ENCODE measurements at regions not wholly inside any gene's neighbourhood (a gene's known extent, or its start where the extent isn't known, plus 50 kb on each side); places are given as distances from the start of the nearest gene placed in this dataset.

GRCh38 chr12:38402811-38403210 lies 86.2 kb downstream of the ALG10B start:
- Histone ChIP-seq H3K27ac (ENCODE audit: low read depth) (no peak overlapping the region), H4K20me1 (replicated peaks; ENCODE audit: insufficient read depth) (no peaks in the 10 kb centered on the region), H3K27me3 (ENCODE audit: insufficient read depth) (no peaks in the 10 kb centered on the region), H3K79me2 (replicated peaks; ENCODE audit: insufficient read depth) (no peaks in the 10 kb centered on the region), H3K36me3 (ENCODE audit: insufficient read depth) (no peaks in the 10 kb centered on the region), H3K4me2 (peak overlapping the region; percentile 52; the same call in 1 of the 2 replicates), H3F3A (replicated peaks; ENCODE audit: low read depth) (no peaks in the 10 kb centered on the region), H3K4me3 (no peak overlapping the region), H2AFZ (no peak overlapping the region), H3K9me2 (ENCODE audit: insufficient read depth) (no peaks in the 10 kb centered on the region), H3K4me1 (ENCODE audit: insufficient read depth) (peaks cover 35% of the 10 kb centered on the region)
- DNase-seq (ENCODE audit: low spot score) (no peak), ATAC-seq (no peak)
- Mint-ChIP-seq H3K27ac (peak overlapping the region; percentile 69; the same call in 1 of the 2 replicates), H3K4me3 (no peak overlapping the region), H3K27me3 (ENCODE audit: insufficient read depth, low read depth, poor library complexity) (no peaks in the 10 kb centered on the region), H3K9me3 (peaks cover 28% of the 10 kb centered on the region), H3K36me3 (ENCODE audit: low read depth) (peaks cover 26% of the 10 kb centered on the region), H3K4me1 (peaks cover 21% of the 10 kb centered on the region)
- TF ChIP-seq NANOG (IDR thresholded peaks at IDR 0.05; ENCODE audit: borderline replicate concordance), result peak; percentile 33; the same call in 1 of the 2 replicates
- no peak for TF ChIP-seq POLR2AphosphoS5 (IDR thresholded peaks at IDR 0.05; ENCODE audit: low read depth)

- Histone ChIP-seq H3K79me2 (replicated peaks; ENCODE audit: insufficient read depth) (no peaks in the 10 kb centered on the region), H3K4me3 (no peak overlapping the region), H3F3A (replicated peaks; ENCODE audit: low read depth) (no peaks in the 10 kb centered on the region), H3K36me3 (ENCODE audit: insufficient read depth) (no peaks in the 10 kb centered on the region), H3K4me1 (ENCODE audit: insufficient read depth) (peaks cover 26% of the 10 kb centered on the region; the same call in 1 of the 2 replicates), H3K4me2 (no peak overlapping the region), H4K20me1 (replicated peaks; ENCODE audit: insufficient read depth) (no peaks in the 10 kb centered on the region), H2AFZ (no peak overlapping the region), H3K9me2 (ENCODE audit: insufficient read depth) (no peaks in the 10 kb centered on the region), H3K27me3 (ENCODE audit: insufficient read depth) (no peaks in the 10 kb centered on the region), H3K27ac (ENCODE audit: low read depth) (no peak overlapping the region)
- H3K27ac Mint-ChIP-seq, result no peak overlapping the region
- peaks cover 14% of the 10 kb centered on the region for H3K36me3 Mint-ChIP-seq (ENCODE audit: low read depth)
- H3K4me1 Mint-ChIP-seq, result peaks cover 23% of the 10 kb centered on the region
- no peak for ATAC-seq
- no peak overlapping the region for H3K4me3 Mint-ChIP-seq
- no peak for DNase-seq (ENCODE audit: low spot score)
- H3K27me3 Mint-ChIP-seq (ENCODE audit: insufficient read depth, low read depth, poor library complexity), result no peaks in the 10 kb centered on the region
- H3K9me3 Mint-ChIP-seq, result peaks cover 20% of the 10 kb centered on the region
- TF ChIP-seq EZH2 (IDR thresholded peaks at IDR 0.05; ENCODE audit: low read depth, unreplicated experiment) (no peak), ZNF114 (CRISPR knock-in tag; IDR thresholded peaks at IDR 0.05) (no peak), CTCF (conservative IDR thresholded peaks at IDR 0.05; ENCODE audit: low read depth in 2 of 2) (no peak), POLR2AphosphoS5 (IDR thresholded peaks at IDR 0.05; ENCODE audit: low read depth) (no peak), NANOG (IDR thresholded peaks at IDR 0.05; ENCODE audit: borderline replicate concordance) (no peak), JUNB (IDR thresholded peaks at IDR 0.05; ENCODE audit: unreplicated experiment) (no peak), STAT1 (IDR thresholded peaks at IDR 0.05; ENCODE audit: unreplicated experiment) (no peak), ZNF331 (CRISPR knock-in tag; IDR thresholded peaks at IDR 0.05; ENCODE audit: low read depth) (no peak), EZH2phosphoT487 (IDR thresholded peaks at IDR 0.05; ENCODE audit: unreplicated experiment) (no peak)
- TF ChIP-seq, protein P1, sequence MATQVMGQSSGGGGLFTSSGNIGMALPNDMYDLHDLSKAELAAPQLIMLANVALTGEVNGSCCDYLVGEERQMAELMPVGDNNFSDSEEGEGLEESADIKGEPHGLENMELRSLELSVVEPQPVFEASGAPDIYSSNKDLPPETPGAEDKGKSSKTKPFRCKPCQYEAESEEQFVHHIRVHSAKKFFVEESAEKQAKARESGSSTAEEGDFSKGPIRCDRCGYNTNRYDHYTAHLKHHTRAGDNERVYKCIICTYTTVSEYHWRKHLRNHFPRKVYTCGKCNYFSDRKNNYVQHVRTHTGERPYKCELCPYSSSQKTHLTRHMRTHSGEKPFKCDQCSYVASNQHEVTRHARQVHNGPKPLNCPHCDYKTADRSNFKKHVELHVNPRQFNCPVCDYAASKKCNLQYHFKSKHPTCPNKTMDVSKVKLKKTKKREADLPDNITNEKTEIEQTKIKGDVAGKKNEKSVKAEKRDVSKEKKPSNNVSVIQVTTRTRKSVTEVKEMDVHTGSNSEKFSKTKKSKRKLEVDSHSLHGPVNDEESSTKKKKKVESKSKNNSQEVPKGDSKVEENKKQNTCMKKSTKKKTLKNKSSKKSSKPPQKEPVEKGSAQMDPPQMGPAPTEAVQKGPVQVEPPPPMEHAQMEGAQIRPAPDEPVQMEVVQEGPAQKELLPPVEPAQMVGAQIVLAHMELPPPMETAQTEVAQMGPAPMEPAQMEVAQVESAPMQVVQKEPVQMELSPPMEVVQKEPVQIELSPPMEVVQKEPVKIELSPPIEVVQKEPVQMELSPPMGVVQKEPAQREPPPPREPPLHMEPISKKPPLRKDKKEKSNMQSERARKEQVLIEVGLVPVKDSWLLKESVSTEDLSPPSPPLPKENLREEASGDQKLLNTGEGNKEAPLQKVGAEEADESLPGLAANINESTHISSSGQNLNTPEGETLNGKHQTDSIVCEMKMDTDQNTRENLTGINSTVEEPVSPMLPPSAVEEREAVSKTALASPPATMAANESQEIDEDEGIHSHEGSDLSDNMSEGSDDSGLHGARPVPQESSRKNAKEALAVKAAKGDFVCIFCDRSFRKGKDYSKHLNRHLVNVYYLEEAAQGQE (IDR thresholded peaks at IDR 0.05; ENCODE audit: unreplicated experiment), result no peak
- TF ChIP-seq, protein P2, sequence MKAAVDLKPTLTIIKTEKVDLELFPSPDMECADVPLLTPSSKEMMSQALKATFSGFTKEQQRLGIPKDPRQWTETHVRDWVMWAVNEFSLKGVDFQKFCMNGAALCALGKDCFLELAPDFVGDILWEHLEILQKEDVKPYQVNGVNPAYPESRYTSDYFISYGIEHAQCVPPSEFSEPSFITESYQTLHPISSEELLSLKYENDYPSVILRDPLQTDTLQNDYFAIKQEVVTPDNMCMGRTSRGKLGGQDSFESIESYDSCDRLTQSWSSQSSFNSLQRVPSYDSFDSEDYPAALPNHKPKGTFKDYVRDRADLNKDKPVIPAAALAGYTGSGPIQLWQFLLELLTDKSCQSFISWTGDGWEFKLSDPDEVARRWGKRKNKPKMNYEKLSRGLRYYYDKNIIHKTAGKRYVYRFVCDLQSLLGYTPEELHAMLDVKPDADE (IDR thresholded peaks at IDR 0.05), result no peak
These were observed 92.9 kb downstream of the ALG10B start for GRCh38 chr12:38409511-38409910.

Measured in GM23338 (cell line).